IMR-90 (cell line): ENCODE measurements at regions not wholly inside any gene's neighbourhood (a gene's known extent, or its start where the extent isn't known, plus 50 kb on each side); places are given as distances from the start of the nearest gene placed in this dataset.

Experiments
- ATAC-seq: fragments of 200-7000 bp; cut with Tn5 transposase; 2 replicates; pipeline ENCODE4 v1.9.1; 2020; ENCODE audit warnings: low read depth, mild to moderate bottlenecking, moderate library complexity
- BruUV-seq: library from RNA; stranded (reverse); fragments of 400-500 nt; replicated peaks from 2 replicates; lab custom pipeline; 2021; lab: Mats Ljungman, UMichigan
- CTCF ChIA-PET: fragments of 300-600 bp; formaldehyde crosslinking; extraction: SDS; loops from one replicate; lab custom pipeline; 2021; ENCODE audit warnings: antibody characterized with exemption; lab: Yijun Ruan, JAX
- POLR2A ChIA-PET: fragments of 300-600 bp; sonication (Branson Sonifier 250); formaldehyde crosslinking; loops from one replicate; lab custom pipeline; 2022; ENCODE audit warnings: antibody characterized with exemption; ENCODE audit not compliant: unreplicated experiment; lab: Charles Lee
- DNase-seq: peaks from one replicate; pipeline ENCODE4 v3.0.0; 2013
- H2AFZ ChIP-seq: replicated peaks from 2 replicates; pipeline ENCODE3; 2013; ENCODE audit warnings: low read length, mild to moderate bottlenecking; ENCODE audit not compliant: poor library complexity
- H2AK5ac ChIP-seq: 2 replicates; pipeline ENCODE4 v1.6.1; 2013; ENCODE audit warnings: low read depth, low read length, inconsistent platforms
- H2AK9ac ChIP-seq: replicated peaks from 2 replicates; pipeline ENCODE3; 2013; ENCODE audit warnings: mild to moderate bottlenecking, low read depth, low read length, moderate library complexity; ENCODE audit not compliant: poor library complexity
- H2BK120ac ChIP-seq: 2 replicates; pipeline ENCODE4 v1.6.1; 2013; ENCODE audit warnings: low read depth, low read length, inconsistent platforms
- H2BK15ac ChIP-seq: 3 replicates; pipeline ENCODE4 v1.6.1; 2013; ENCODE audit warnings: low read depth, low read length, inconsistent platforms
- H2BK20ac ChIP-seq: 2 replicates; pipeline ENCODE4 v1.6.1; 2013; ENCODE audit warnings: low read depth, mild to moderate bottlenecking, inconsistent platforms, low read length, moderate library complexity
- H2BK5ac ChIP-seq: 2 replicates; pipeline ENCODE4 v1.6.1; 2013; ENCODE audit warnings: mild to moderate bottlenecking, low read depth, low read length, inconsistent platforms; ENCODE audit not compliant: poor library complexity, severe bottlenecking
- H3K14ac ChIP-seq: replicated peaks from 2 replicates; pipeline ENCODE4 v1.6.1; 2013; ENCODE audit warnings: low read depth, low read length, inconsistent platforms
- H3K18ac ChIP-seq: 2 replicates; pipeline ENCODE4 v1.6.1; 2013; ENCODE audit warnings: low read depth, low read length, control low read depth
- H3K23ac ChIP-seq: 2 replicates; pipeline ENCODE4 v1.6.1; 2013; ENCODE audit warnings: low read depth, low read length, inconsistent platforms
- H3K27ac ChIP-seq: 2 replicates; pipeline ENCODE4 v1.5.1; 2013; ENCODE audit warnings: mild to moderate bottlenecking, control low read depth, low read length; ENCODE audit not compliant: insufficient read depth
- H3K27me3 ChIP-seq: 2 replicates; pipeline ENCODE4 v1.6.1; 2013; ENCODE audit warnings: low read length; ENCODE audit not compliant: control insufficient read depth, insufficient read depth
- H3K36me3 ChIP-seq: 2 replicates; pipeline ENCODE4 v1.6.1; 2013; ENCODE audit warnings: low read length, mixed read lengths; ENCODE audit not compliant: control insufficient read depth, insufficient read depth
- H3K4ac ChIP-seq: 2 replicates; pipeline ENCODE4 v1.6.1; 2013; ENCODE audit warnings: low read depth, low read length, inconsistent platforms
- H3K4me1 ChIP-seq: 2 replicates; pipeline ENCODE4 v1.6.1; 2013; ENCODE audit warnings: low read length, mixed read lengths; ENCODE audit not compliant: control insufficient read depth, insufficient read depth
- H3K4me2 ChIP-seq: 2 replicates; pipeline ENCODE4 v1.6.1; 2013; ENCODE audit warnings: low read depth, mild to moderate bottlenecking, control low read depth, low read length, moderate library complexity
- H3K4me3 ChIP-seq: 2 replicates; pipeline ENCODE4 v1.5.1; 2013; ENCODE audit warnings: low read depth, mild to moderate bottlenecking, control low read depth, low read length, moderate library complexity; ENCODE audit not compliant: insufficient read depth
- H3K56ac ChIP-seq: 2 replicates; pipeline ENCODE4 v1.6.1; 2013; ENCODE audit warnings: low read length, inconsistent platforms; ENCODE audit not compliant: insufficient read depth; ENCODE audit errors: extremely low read depth
- H3K79me1 ChIP-seq, 2 experiments: 2 replicates each; pipeline ENCODE4 v1.6.1; 2013; ENCODE audit warnings: low read length in 2 of 2, inconsistent platforms in 1 of 2, low read depth in 1 of 2
- H3K9ac ChIP-seq: 2 replicates; pipeline ENCODE4 v1.6.1; 2013; ENCODE audit warnings: low read depth, low read length, control low read depth
- H3K9me1 ChIP-seq: 2 replicates; pipeline ENCODE4 v1.6.1; 2013; ENCODE audit warnings: low read length, inconsistent platforms; ENCODE audit not compliant: insufficient read depth
- H3K9me3 ChIP-seq: 2 replicates; pipeline ENCODE4 v1.6.1; 2013; ENCODE audit warnings: low read length; ENCODE audit not compliant: control insufficient read depth, insufficient read depth
- H4K20me1 ChIP-seq: 2 replicates; pipeline ENCODE4 v1.6.1; 2013; ENCODE audit warnings: low read length, inconsistent platforms; ENCODE audit not compliant: insufficient read depth
- H4K5ac ChIP-seq: 2 replicates; pipeline ENCODE4 v1.6.1; 2013; ENCODE audit warnings: mild to moderate bottlenecking, low read depth, low read length, control low read depth
- H4K8ac ChIP-seq, 2 experiments: 2 replicates each; pipeline ENCODE4 v1.6.1; 2013; ENCODE audit warnings: low read depth in 2 of 2, low read length in 2 of 2, control low read depth in 1 of 2, inconsistent platforms in 1 of 2
- H4K91ac ChIP-seq: 2 replicates; pipeline ENCODE4 v1.6.1; 2013; ENCODE audit warnings: low read depth, low read length, inconsistent platforms; ENCODE audit not compliant: insufficient read depth
- BHLHE40 ChIP-seq: fragments of 150-350 bp; IDR thresholded peaks from 2 replicates; pipeline ENCODE4 v1.6.1; 2016; ENCODE audit warnings: mild to moderate bottlenecking, low read depth, low read length
- CEBPB ChIP-seq: IDR thresholded peaks from 2 replicates; pipeline ENCODE4 v1.6.1; 2012; ENCODE audit warnings: low read depth, low read length, improper control_type of control experiment
- FOS ChIP-seq: fragments of 150-350 bp; IDR thresholded peaks from 2 replicates; pipeline ENCODE4 v1.6.1; 2016; ENCODE audit warnings: low read depth, low read length
- SMC3 ChIP-seq: fragments of 150-350 bp; IDR thresholded peaks from 2 replicates; pipeline ENCODE4 v1.6.1; 2016; ENCODE audit warnings: low read depth, mild to moderate bottlenecking, antibody characterized with exemption, low read length, moderate library complexity
- WGBS, 2 experiments: methylation state at CpG; one replicate each; pipeline versions ENCODE4 v1.1.5 to v1.1.7; 2013; ENCODE audit warnings: missing lambda C conversion rate in 2 of 2; ENCODE audit not compliant: insufficient read length in 1 of 2; ENCODE audit errors: extremely low coverage in 2 of 2; 5-methylcytosine and 5-hydroxymethylcytosine counted together
- dilution Hi-C: fragments of 300-500 bp; cut with HindIII; formaldehyde crosslinking; loops from one replicate; pipeline ENCODE4 v1.14.3; 2018; ENCODE audit warnings: low sequenced_read_pairs; ENCODE audit not compliant: unreplicated experiment
- in situ Hi-C: fragments of 300-500 bp; cut with MboI; formaldehyde crosslinking; loops from 3 replicates; pipeline ENCODE4 v1.14.3; 2019; ENCODE audit warnings: low sequenced_read_pairs, inconsistent platforms, mixed read lengths
- intact Hi-C: fragments of 100-400 bp; cut with micrococcal nuclease; formaldehyde crosslinking; loops from 2 replicates; pipeline ENCODE4 v1.10.0; 2022

DNA sequence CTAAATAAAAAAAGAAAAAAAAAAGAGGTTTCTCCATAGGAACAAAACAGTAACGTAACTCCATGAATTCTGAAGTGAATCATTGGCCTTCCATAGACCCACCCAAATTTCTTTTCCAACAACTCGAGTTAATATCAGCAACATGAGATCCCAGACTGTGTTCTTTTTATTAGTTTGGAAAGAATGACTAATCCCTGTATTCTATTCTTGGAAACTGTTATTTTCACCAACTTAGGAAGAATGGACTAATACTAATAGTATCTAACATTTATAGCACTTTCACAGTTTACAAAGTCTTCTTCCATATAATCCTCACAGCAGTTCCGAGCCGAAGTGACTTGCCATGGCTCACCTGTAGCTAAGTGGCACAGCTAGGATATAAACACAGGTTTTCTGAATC is 72.7 kb upstream of the SLC4A7 start:
- peak overlapping the region; percentile 80 for H2BK5ac ChIP-seq
- H3K4me1 ChIP-seq: peaks cover 24% of the 10 kb centered on the region
- H2AFZ ChIP-seq: peak overlapping the region; percentile 80
- peak overlapping the region; percentile 60; the same call in 1 of the 2 replicates for H3K23ac ChIP-seq
- 0 out of 2 replicates have a peak overlapping the region, but pooled peaks have one; percentile 7 for H3K27ac ChIP-seq
- no peaks in the 10 kb centered on the region for H3K36me3 ChIP-seq
- H2BK15ac ChIP-seq: peak overlapping the region; percentile 99
- H2BK120ac ChIP-seq: peak overlapping the region; percentile 90
- BruUV-seq: no TSS peak
- H3K56ac ChIP-seq: no peak overlapping the region
- H4K91ac ChIP-seq: peak overlapping the region; percentile 67; the same call in 1 of the 2 replicates
- H3K9me3 ChIP-seq: no peaks in the 10 kb centered on the region
- H3K9me1 ChIP-seq: peaks cover 12% of the 10 kb centered on the region
- H2AK9ac ChIP-seq: peak overlapping the region; percentile 86
- no peaks in the 10 kb centered on the region for H3K27me3 ChIP-seq
- dilution Hi-C loops (no loop called here), in situ Hi-C loops (no loop called here), intact Hi-C loops (no loop called here)
- H2AK5ac ChIP-seq: peak overlapping the region; percentile 83
- peak overlapping the region; percentile 68; the same call in 1 of the 2 replicates for H3K4me2 ChIP-seq
- H3K4ac ChIP-seq: peak overlapping the region; percentile 91
- H4K5ac ChIP-seq: peak overlapping the region; percentile 75; the same call in 1 of the 2 replicates
- peak overlapping the region; percentile 7 to 91; a peak in 1 of 4 replicates for H4K8ac ChIP-seq
- H3K9ac ChIP-seq: no peak overlapping the region
- TF ChIP-seq BHLHE40 (no peak), SMC3 (no peak), CEBPB (no peak), FOS (0 out of 2 replicates have a peak, but pooled peaks have one; percentile 9)
- WGBS, 2 experiments: no CpG with 5 or more reads among the region's 4 CpGs
- H2BK20ac ChIP-seq: peak overlapping the region; percentile 94
- CTCF ChIA-PET: interaction anchor here (0.5 to 0.6 kb wide), 2 partner anchors 20 to 116 kb away, joined by 3 to 5 read pairs; no protein-coding TSS in a partner anchor
- POLR2A ChIA-PET: no interaction called here
- peak overlapping the region; percentile 87 for H3K14ac ChIP-seq
- DNase-seq (peak; percentile 72), ATAC-seq (peak; percentile 49)
- no peak overlapping the region for H3K4me3 ChIP-seq
- H4K20me1 ChIP-seq: no peaks in the 10 kb centered on the region
- peaks cover 0 to 5% of the 10 kb centered on the region in 2 experiments; a peak in 1 of 4 replicates for H3K79me1 ChIP-seq
- peak overlapping the region; percentile 89; the same call in 1 of the 2 replicates for H3K18ac ChIP-seq
